Pancreas (tissue), 10 donors: ENCODE measurements at regions not wholly inside any gene's neighbourhood (a gene's known extent, or its start where the extent isn't known, plus 50 kb on each side); places are given as distances from the start of the nearest gene placed in this dataset.

Experiments
- ATAC-seq, 4 donors: fragments of 200-7000 bp; cut with Tn5 transposase; one replicate each; pipeline versions ENCODE4 v1.8.0 to v1.9.1; 2020; ENCODE audit warnings: mild to moderate bottlenecking in 4 of 4, moderate library complexity in 4 of 4
- DNase-seq, 6 donors: peaks; one replicate each; pipeline ENCODE4 v3.0.0-alpha.2; 2020
- FAIRE-seq: peaks from 2 replicates; lab custom pipeline; 2012; peaks lifted over from hg19 to GRCh38; lab: Jason Lieb, UNC
- H3K27ac ChIP-seq, 4 donors: fragments of 200-600 bp; sonication (generic); 1 replicate in 3 of 4; 2 replicates in 1 of 4; pipeline versions ENCODE4 v1.5.0 to v1.8.0; 2020
- H3K27me3 ChIP-seq, 4 donors: fragments of 200-600 bp; one replicate each; pipeline ENCODE4 v1.8.0; 2021
- H3K36me3 ChIP-seq, 3 donors: fragments of 200-600 bp; sonication (generic) in 1 of 3; one replicate each; pipeline versions ENCODE4 v1.5.0 to v1.8.0; 2020 to 2021
- H3K4me1 ChIP-seq, 3 donors: fragments of 200-600 bp; one replicate each; pipeline ENCODE4 v1.8.0; 2021
- H3K4me3 ChIP-seq, 4 donors: fragments of 200-600 bp; sonication (generic) in 2 of 4; one replicate each; pipeline versions ENCODE4 v1.5.0 to v1.8.0; 2020 to 2021
- H3K9me3 ChIP-seq, 4 donors: fragments of 200-600 bp; one replicate each; pipeline ENCODE4 v1.8.0; 2021
- CTCF ChIP-seq, 4 donors: fragments of 200-600 bp; sonication (generic) in 3 of 4; IDR thresholded peaks; one replicate each; pipeline versions ENCODE4 v1.5.0 to v1.8.0; 2021; ENCODE audit warnings: antibody characterized with exemption in 4 of 4
- WGBS, 2 donors: extraction: QIAGEN DNeasy Blood & Tissue Kit; methylation state at CpG; one replicate each; pipeline ENCODE4 v1.1.7; 2013; 5-methylcytosine and 5-hydroxymethylcytosine counted together
- intact Hi-C, 3 donors: fragments of 100-400 bp; cut with DNase I; formaldehyde crosslinking; loops; one replicate each; pipeline versions ENCODE4 v1.11.1 to v1.14.2; 2022
- donor health status: healthy with polysubstance abuse.
- donor health status: DM: no; HTN: no; CAD: no; lungs with moderate emphysema.
- donor health status: DM: no; HTN: no; CAD: no.
- donor health status: control.
- donor health status: control.
- donor health status: Bipolar disorder and iron deficiency.
- donor health status: DM: yes; HTN: yes; CAD: no.
- donor health status: DM: no; HTN: no; CAD: no.
- donor health status: DM: no; HTN: no; CAD: no.
- donor health status: DM: yes; HTN: yes; CAD: no.

- Histone ChIP-seq H3K27me3 (no peaks in the 10 kb centered on the region), H3K36me3 (no peaks in the 10 kb centered on the region), H3K4me1 (no peaks in the 10 kb centered on the region), H3K9me3 (no peaks in the 10 kb centered on the region), H3K4me3 (no peak overlapping the region), H3K27ac (no peak overlapping the region)
- no peak for TF ChIP-seq CTCF (IDR thresholded peaks at IDR 0.05)
- DNase-seq (no peak), ATAC-seq (no peak), FAIRE-seq (no peak)
- 77 to 88% methylated on average over 2 of the region's 2 CpGs for WGBS, 2 donors
- intact Hi-C loops = no loop called here
These were observed 222.9 kb downstream of the KLF5 start for GRCh38 chr13:73281746-73282145.

- Histone ChIP-seq H3K9me3 (no peaks in the 10 kb centered on the region), H3K27ac (no peak overlapping the region), H3K27me3 (no peaks in the 10 kb centered on the region), H3K36me3 (no peaks in the 10 kb centered on the region), H3K4me1 (no peaks in the 10 kb centered on the region), H3K4me3 (no peak overlapping the region)
- intact Hi-C loops = no loop called here
- FAIRE-seq (no peak), ATAC-seq (no peak), DNase-seq (no peak)
- TF ChIP-seq CTCF (IDR thresholded peaks at IDR 0.05) = no peak
- 90 to 93% methylated on average over 1 of the region's 1 CpG for WGBS, 2 donors
These were observed 219.4 kb downstream of the KLF5 start for GRCh38 chr13:73278186-73278585.

- no peak for TF ChIP-seq CTCF (IDR thresholded peaks at IDR 0.05)
- H3K4me3 ChIP-seq = no peak overlapping the region
- no peaks in the 10 kb centered on the region for H3K36me3 ChIP-seq
- no peak overlapping the region for H3K27ac ChIP-seq
- no peak for ATAC-seq
- intact Hi-C loops = no loop called here
- H3K4me1 ChIP-seq = no peaks in the 10 kb centered on the region
- no peak for DNase-seq
- WGBS, 2 donors = 78 to 82% methylated on average over 3 of the region's 3 CpGs
- FAIRE-seq = no peak
- H3K9me3 ChIP-seq = no peaks in the 10 kb centered on the region
- no peaks in the 10 kb centered on the region for H3K27me3 ChIP-seq
These were observed 216.4 kb downstream of the KLF5 start for GRCh38 chr13:73275163-73275562.

GRCh38 chr13:73274147-73274546 lies 215.3 kb downstream of the KLF5 start:
- ATAC-seq = no peak
- no peak for TF ChIP-seq CTCF (IDR thresholded peaks at IDR 0.05)

GRCh38 chr13:73273745-73274144 lies 214.9 kb downstream of the KLF5 start:
- no peak for FAIRE-seq
- no peak overlapping the region for H3K27ac ChIP-seq
- no peak for ATAC-seq
- H3K36me3 ChIP-seq = no peaks in the 10 kb centered on the region
- intact Hi-C loops = no loop called here
- DNase-seq = no peak
- H3K9me3 ChIP-seq = no peaks in the 10 kb centered on the region
- no peak overlapping the region for H3K4me3 ChIP-seq
- no peaks in the 10 kb centered on the region for H3K4me1 ChIP-seq
- 75 to 81% methylated on average over 5 of the region's 5 CpGs for WGBS, 2 donors
- no peaks in the 10 kb centered on the region for H3K27me3 ChIP-seq
- TF ChIP-seq CTCF (IDR thresholded peaks at IDR 0.05) = no peak

More at GRCh38 chr13:73274147-73274546, 215.3 kb downstream of the KLF5 start:
- H3K27me3 ChIP-seq = no peaks in the 10 kb centered on the region
- H3K4me1 ChIP-seq = no peaks in the 10 kb centered on the region
- H3K4me3 ChIP-seq = no peak overlapping the region
- DNase-seq (no peak), FAIRE-seq (no peak)
- H3K36me3 ChIP-seq = no peaks in the 10 kb centered on the region
- 53 to 83% methylated on average over 2 of the region's 2 CpGs for WGBS, 2 donors
- H3K27ac ChIP-seq = no peak overlapping the region
- no peaks in the 10 kb centered on the region for H3K9me3 ChIP-seq
- intact Hi-C loops = no loop called here
